Fibroblast of upper back skin (primary cell): ENCODE measurements at regions not wholly inside any gene's neighbourhood (a gene's known extent, or its start where the extent isn't known, plus 50 kb on each side); places are given as distances from the start of the nearest gene placed in this dataset.
A peak's percentile ranks its signal among the peaks of the same experiment; 100 is the strongest.

Source experiments
- DNase-seq: peaks from one replicate; pipeline ENCODE4 v3.0.0-alpha.2; 2013

DNA sequence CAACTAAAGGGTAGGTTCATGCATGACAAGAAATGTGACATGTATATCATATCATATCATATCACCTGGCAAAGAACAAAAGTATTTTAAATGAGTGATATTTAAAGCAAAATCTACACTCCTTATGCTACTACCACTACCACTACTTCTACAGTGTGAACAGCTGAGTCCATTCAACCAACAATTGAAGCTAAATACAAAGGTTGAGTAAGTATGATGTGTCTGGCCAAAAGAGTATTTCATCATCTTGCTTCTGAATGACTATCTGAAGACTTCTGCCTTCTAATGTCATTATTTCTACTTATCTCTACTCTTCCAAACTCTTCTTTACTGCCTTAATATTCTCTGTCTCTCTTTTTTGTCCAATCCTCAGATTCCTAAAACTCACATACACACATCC, 292.6 kb upstream of the CAND1 start:
- DNase-seq: no peak

DNA sequence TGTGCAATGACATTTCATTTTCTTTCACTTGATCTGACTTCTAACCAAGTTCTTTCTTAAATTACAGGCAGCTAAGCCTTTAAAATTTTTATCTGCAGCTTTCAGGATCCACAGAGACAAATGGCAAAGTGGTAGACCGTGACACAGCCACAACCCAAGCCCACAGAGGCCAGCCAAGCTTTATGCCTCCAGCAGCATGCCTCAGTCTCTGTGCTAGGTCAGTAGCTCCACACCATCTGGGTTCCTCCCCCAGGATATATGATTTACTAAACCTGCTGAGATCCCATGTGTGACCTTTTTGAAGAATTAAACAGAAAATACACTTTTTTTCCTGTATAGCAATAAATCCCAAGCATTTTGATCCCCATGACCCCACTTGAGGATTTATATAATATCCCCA, 290.4 kb upstream of the CAND1 start:
- DNase-seq: no peak

DNA sequence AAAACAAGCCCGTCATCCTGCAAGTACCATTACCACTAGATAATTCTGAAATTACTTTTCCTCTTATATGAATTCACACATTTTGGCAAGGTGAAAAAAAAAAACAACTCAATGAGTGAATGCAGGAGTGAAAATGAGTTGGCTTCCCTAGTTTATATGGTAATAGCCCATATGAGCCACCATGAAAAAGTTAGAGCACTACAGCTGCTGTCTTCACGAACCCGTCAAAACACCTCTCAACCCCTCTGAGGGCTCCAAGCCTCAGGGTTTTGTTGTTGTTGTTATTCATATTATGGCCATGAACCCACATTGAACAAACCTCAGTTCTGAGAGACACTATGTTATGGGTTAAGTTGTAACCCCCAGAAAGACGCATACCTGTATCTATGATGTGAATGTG, 289.9 kb upstream of the CAND1 start:
- no peak for DNase-seq

DNA sequence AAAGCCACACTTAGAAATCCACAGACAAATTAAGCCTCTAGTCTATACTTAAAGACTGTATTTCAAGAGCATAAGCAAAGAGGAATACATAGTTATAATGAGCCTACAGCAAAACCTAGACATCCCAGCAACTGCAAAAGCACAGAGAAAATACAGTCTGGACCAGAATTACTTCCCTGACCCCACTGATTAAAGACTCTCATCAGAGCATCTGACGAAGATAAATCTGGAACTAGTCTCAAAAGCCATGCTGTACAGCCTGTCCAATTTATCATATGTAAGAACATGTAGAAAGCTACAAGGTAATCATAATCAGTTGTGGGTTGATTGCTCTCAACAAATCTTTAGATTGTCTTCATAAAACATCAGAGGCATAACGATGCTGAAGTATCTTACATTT, 285.1 kb upstream of the CAND1 start:
- DNase-seq: no peak

DNA sequence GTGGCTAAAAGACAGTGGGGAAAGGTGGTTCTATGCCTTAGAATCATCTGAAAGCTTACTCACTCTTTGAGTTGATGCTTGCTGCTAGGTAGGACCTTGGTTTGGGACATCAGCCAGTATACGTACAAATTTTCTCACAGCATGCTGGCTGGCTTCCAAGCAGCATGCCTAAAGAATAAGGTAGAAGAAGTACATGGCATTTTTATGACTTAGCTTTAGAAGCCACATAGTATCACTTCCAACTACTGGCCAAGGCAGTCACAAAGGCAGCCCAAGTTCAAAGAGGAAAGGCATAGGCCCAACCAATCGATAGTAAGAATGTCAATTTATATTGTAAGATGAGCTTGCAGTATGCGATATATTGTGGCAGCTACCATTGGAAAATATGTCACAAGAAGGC, 284.2 kb upstream of the CAND1 start:
- DNase-seq: peak; percentile 1

DNA sequence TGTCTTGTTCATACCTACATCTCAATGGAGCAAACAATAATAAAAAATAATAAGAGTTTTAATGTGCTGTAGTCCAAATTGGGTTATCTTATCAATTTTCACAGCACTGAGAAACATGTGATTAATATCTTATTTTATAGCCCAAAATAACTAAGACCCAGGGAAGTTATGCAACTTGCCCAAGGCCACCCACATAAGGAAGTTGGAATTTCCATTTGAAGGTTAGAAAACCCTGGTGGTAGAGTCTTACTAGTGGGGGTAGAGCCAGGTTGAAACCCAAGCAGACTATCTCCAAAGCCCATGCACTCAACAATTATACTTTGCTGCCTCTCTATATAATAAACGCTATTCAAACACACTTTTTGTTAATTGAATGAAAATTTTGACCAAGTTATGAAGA, 270.0 kb upstream of the CAND1 start:
- DNase-seq: no peak

DNA sequence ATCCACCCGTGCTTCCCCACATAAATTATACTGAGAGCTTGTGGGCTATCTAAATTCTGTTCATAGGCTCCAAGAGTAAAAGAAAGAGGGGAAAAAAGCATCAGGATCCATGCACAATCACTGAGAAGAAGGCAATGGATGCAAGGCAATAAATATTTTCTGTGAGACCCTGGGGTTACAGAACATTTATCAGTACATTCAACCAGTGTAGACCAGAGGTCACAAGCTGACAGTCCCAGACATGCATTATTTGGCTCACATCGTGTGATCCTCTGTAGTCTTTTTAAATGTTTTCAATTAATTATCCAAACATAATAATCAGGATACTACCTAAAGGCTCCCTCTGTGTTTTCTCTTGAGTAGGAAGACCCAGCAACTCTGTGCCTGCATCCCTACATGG, 267.9 kb upstream of the CAND1 start:
- no peak for DNase-seq

DNA sequence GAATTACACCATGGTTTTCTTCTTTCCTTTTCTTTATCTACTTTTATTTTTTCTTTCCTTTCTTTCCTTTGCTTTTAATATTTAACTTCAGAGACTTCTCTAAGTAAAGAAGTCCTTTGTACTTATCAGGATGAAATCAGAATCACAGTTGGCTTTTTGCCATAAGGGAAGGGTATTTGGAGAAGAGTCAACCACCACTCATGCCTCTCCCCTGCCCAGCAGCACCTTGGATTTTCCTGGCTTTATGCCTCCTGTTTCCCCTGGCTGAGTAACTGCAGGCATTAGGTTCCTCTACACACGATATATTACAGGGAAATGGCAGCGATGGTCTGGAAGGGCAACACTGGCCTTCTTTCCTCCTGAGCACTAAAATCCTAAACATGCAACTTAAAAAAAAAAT, 266.4 kb upstream of the CAND1 start:
- no peak for DNase-seq

DNA sequence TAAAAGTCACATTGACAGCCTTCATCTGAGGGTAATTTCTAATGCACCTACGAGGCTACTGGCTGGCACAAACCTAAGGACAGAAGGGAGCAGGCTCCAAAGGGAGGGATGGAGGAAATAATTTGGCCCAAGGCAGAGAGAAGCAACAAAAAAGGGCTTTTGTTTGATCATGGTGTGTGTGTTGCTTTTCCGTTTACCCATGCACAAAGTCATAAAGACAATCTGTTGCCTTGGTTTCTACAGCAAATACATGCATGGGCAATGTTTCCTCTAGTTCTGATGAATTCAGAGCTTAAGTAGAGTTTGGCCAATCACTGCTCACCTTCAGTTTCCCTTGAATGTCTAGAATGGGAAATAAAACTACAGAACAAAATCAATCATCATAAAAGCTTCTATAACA, 262.5 kb upstream of the CAND1 start:
- DNase-seq: no peak

DNA sequence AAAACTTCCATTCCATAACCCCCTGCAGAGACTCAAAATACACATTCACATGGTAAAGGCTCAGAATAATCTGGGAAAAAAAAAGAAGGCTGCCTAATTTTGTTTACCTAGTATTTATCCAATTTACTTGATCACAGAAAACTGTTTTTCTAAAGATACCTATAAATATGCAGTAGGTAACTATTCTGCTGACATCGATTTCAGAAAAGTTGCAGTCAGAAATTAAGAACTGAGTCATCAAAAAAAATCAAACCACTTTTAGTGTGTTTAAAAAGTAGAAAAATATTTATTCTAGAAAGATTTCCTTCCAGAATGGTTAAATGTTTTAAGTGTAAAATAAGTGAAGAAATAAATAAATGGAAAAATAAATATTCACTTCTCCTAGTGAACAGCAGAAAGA, 254.5 kb upstream of the CAND1 start:
- no peak for DNase-seq

DNA sequence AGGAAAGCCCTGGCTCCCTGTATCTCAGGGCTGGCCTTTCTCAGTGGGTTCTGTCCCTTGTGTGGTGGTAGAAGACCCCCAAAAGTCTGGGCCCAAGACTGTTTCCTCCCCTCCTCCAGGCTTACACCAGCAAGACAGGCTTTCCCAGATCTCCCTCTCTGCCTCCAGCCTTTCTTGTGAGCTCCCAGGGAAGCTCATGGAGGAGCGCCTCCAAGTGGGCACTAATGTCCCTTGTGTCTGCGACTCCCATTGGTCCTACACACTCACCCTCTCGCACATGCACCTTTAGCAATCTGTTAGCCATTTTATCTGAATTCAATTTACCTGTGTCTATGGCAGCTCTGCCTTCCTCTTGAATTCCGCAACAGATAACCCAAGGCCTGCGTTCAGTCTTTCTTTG, 251.1 kb upstream of the CAND1 start:
- DNase-seq: no peak

DNA sequence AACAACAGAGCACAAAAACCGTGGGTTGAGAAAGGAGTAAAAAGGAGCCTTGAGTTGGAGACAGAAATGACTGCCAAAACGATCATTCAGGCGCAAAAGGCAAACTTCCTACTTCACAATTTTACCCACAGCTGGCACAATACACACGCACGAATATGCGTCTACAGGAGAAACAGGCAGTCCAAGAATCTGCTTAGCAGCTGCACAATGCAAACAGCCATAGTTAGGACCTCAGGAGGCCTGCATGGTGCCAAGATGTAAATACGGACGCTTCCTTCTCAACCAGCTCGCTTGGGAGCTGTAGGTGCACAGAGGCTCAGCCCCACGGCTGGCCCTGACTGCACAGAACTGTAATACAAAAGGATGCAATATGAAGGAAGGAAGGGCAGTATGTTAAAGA, 250.1 kb upstream of the CAND1 start:
- no peak for DNase-seq

DNA sequence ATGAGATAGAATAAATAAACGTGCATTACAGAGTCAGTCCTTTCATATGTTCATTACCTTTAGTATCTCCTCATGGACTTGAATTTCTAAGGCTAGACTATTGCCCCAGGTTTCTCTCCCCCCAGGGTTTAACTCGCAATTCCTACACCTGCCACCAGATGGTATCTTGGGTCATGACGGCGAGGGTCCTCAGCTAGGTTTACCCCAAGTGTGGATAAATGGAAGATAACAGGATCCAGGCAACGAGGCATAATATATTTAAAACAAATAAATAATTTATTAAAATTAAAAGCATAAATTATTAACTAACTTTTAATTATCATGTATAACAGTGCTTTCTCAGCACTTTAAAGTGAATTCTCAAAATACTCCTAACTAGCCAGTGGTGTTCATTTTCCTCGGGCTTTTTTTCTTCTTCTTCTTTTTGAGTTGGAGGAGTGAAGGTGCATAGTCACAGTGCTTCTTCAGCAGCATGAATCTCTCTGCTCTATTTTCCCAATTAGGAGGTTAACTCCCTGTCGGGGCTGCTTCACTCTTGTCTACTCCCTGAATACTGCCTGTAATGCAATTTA, 243.5 kb upstream of the CAND1 start:
- peak; percentile 37 for DNase-seq

DNA sequence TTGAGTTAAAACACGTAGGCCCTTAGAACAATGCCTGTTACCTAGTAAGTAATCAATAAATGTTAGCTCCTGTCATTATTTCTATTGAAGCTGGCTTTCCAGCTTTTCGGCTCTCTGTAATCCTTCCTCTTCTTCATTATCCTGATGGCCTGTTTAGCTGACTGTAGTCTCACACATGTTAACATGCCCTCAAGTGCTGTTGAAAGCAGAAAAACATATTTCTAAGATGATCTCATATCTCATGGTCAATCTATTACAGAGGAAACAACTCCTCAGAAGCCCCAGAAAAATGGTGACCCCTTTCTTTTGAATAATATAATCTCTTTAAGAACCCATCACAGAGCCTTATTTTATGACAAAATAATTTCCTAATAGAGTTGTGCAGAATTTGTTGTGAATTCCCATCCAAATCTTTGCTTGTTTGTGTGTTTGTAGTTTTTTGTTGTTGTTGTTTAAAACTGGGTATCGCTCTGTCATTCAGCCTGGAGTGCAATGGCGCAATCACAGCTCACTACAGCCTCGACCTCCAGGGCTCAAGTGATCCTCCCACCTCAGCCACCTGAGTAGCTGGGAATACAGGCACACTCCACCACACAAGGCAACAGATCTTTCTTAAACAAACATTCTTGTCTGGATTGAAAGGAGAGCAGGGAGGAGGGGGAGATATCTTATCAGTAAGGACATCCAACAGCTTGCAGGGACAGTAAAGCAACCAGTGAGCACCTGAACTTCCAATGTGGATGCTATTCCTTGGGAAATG, 242.5 kb upstream of the CAND1 start:
- no peak for DNase-seq

DNA sequence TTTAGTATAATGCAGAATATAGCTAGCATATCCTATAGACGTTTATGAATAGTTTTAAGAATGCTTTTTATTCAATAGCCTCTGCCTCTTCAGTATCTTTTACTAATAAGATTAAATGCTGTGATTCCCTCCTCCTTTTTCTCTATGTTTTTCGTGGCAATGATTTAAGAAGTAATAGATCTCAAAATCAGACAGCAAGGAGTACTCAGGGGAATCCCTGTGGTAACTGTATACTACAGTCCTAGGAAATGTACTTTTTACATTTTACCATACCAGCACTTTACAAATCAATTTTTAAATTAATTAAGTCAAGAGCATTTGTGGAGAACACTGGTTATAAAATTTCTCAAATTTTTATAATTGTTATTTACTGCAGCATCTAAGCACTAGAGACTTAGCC, 240.6 kb upstream of the CAND1 start:
- no peak for DNase-seq

DNA sequence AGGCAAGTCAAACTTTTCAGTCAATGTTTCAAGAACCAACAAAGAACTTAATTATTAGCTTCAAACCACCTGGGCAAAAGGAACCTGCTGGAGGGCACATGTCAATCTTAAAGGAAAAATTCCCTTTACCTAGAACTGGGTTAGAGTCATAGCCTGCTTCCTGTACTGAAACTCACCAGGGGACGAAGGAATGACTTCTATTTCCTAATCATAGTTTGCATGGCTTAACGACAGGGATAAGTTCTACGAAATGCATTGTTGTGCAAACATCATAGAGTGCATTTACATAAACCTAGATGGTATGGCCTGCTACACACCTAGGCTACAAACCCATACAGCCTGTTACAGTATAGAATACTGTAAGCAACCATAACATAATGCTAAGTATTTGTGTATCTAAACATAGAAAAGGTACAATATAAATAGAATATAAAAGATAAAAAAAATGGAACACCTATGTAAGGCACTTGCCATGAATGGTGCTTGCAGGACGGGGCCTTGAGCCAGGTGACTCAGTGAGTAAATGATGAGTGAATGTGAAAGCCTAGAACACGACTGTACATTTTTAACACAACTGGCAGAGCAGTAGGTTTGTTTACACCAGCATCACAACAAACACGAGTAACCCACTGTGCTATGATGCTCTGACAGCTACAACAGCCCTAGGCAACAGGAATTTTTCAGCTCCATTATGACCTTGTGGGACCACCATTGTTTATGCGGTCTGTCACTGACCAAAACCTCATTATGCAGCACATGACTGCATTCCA, 234.9 kb upstream of the CAND1 start:
- DNase-seq: peak; percentile 44

DNA sequence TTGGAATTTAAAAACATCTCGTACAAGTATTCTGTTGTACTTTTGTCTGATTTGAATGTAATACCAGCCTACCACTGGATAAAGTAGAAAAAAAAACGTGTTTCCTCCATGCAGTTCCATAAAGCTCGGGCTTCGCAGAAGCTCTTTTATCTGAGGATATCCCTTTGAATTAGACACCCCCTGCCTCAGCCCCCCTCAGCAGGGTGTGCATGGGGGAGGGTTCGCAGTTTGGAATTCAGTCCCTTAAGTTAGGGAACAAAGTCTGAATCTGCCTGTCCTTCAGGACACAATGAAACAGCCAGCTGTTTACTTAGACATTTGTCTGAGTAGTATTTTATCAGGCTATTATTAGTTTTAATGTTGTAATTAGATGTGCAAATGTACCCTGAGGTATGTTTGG, 234.0 kb upstream of the CAND1 start:
- DNase-seq: no peak

DNA sequence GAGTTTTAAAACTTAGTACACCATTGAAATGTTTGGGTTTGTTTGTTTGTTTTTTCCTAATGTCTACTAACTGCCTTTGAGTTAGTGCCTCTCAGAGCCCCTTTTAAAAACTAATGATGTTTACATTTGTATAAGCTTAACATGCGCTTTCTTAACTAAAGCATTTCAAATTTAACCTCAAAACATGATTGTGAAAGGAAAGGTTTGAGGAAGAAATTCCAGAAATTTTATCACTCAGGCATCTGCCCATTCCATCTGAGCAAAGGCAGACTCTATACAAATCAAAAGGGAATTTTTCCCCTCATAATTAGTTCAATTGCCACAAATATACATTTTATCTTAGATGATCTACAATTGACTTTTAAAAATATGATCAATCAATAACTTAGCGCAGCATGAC, 230.7 kb upstream of the CAND1 start:
- no peak for DNase-seq

DNA sequence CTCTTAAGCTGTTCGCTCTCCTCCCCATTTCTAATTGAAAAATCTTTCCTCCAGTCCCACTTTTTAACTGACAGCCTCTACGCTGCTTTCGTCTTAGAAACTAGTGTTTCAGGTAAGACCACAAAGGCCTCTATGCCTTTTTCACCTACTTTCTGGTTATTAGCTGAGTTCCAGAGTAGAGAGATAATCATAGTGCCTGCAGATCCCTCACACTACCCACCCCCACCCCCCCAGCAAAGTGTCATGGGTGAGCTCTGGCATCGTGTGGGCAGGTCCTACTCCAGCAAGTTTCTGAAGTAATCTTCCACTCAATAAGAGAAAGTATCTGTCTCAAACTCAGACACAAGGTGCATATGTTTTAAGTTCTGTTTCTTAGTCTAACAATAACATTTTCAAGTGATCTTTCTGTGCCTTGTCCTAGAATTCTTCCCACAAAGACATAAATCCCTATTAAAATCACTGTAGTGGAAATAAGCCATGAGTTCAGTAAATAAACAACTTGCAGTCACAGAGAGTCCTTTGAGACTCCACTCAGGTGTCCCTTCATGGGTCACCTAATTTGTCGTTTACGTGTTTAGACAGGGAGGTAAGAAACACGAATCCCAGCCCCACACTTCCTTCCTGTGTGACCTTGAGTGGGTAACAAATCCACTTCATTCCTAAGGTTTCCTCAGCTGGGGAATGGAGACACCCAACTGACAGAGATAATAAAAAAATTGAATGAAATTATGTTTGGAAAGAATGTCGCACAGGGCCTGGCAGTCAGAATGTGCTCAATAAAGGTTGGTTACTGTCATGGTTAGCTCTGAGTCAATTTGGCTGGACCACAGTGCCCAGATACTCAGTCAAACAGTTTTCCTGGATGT, 228.9 kb upstream of the CAND1 start:
- DNase-seq: no peak

DNA sequence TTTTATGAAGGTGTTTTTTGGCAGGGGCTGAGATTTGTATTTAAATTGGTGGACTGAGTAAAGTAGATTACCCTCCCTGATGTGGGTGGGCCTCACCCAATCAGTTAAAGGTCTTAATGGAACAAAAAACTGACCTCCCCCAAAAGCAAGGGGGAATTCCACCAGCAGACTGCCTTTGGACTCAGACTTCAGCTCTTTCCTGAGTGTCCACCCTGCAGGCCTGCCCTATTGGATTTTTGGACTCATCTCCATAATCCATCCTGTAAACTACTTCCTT, 228.4 kb upstream of the CAND1 start:
- DNase-seq: no peak

DNA sequence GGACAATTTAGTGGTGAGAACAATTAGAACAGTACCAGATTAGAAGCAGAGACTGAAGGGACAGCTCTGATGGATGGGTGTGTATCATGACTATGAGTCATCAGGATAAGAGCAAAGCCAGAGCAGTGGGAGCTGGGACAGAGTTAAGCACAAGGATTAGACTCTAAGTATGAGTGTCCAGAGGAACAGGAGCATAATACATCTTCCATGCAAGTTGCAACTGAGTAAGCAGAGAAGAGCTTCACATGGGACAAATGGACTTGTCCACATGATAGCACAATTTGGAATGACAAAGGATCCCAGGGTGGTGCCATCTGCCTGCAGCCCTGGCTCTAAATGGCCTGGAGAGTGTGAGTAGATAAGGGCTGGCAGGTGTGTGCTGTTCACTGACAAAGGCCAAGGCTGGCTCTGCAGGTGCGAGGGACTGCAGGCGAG, 226.4 kb upstream of the CAND1 start:
- DNase-seq: peak; percentile 61

DNA sequence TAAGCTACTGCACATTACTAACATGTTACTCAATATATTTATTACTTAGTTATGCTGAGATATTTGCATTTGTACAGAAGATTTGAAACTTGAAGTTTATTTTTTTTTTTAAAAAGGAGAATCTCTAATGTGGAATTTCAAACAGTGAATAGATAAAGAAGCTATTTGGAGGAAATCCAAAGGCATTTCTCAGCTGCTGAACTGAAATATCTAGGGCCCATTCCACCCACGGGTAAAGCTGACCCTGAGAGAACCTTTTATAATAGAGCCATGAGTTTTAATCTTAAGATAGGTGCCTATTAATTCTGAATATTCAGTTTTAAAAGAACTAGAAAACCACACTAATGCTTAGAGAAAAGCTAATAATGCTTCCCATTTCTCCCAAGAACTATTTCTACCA, 225.4 kb upstream of the CAND1 start:
- DNase-seq: no peak

DNA sequence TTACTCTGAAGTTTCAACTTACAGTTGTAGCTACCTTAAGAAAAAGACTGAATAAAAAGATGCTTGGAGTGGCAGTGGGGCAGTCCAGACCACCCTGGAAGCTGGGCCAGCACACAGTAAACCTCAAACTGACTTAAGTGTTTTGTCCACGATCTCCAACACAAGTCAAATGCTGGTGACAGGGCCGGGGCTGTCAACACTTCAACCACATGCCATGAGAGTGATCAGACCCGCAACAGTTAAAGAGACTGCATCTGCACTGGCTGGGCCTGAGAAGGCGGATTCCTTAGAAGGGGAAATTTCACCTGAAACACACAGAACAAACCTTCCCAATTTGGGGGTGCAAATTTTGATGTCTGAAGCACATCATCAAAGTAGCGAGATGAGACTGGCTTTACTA, 223.5 kb upstream of the CAND1 start:
- no peak for DNase-seq

DNA sequence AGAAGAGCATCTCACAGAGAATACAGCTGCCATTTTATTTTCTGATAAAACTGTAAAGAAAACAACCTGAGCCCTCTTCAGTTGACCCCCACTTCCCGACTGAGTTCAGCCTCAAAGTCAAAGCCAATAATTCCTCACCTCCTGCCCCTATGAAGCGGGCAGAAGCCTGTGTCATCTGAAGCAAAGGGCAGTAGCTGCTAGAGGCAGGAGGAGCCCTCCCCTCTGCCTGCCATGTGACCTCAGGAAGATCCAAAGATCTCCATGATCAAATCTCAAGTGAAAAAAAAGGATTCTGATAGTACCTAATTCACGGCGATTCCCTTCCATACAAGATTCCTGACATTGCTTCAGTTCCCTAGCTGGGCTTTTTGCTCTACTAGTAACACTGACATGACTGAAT, 223.1 kb upstream of the CAND1 start:
- DNase-seq: no peak
